Kidney epithelial cell (primary cell): ENCODE measurements at regions not wholly inside any gene's neighbourhood (a gene's known extent, or its start where the extent isn't known, plus 50 kb on each side); places are given as distances from the start of the nearest gene placed in this dataset.
A peak's percentile ranks its signal among the peaks of the same experiment; 100 is the strongest.

Experiments used
- DNase-seq: peaks from one replicate; pipeline ENCODE4 v3.0.0-alpha.2; 2010; ENCODE audit warnings: low read depth
- H3K27me3 ChIP-seq: 2 replicates; pipeline ENCODE4 v1.6.0; 2011; ENCODE audit warnings: low read length; ENCODE audit not compliant: control insufficient read depth, insufficient read depth
- H3K36me3 ChIP-seq: 2 replicates; pipeline ENCODE4 v1.5.1; 2011; ENCODE audit warnings: low read length; ENCODE audit not compliant: control insufficient read depth, insufficient read depth
- H3K4me3 ChIP-seq: 2 replicates; pipeline ENCODE4 v1.5.1; 2011; ENCODE audit warnings: low read depth, mild to moderate bottlenecking, control low read depth, low read length
- CTCF ChIP-seq: IDR thresholded peaks from 2 replicates; pipeline ENCODE4 v1.5.1; 2011; ENCODE audit warnings: mild to moderate bottlenecking, moderate library complexity, low read length, control low read depth, inconsistent platforms; ENCODE audit not compliant: insufficient read depth, poor library complexity, severe bottlenecking

- Histone ChIP-seq H3K36me3 (no peaks in the 10 kb centered on the region), H3K4me3 (no peak overlapping the region), H3K27me3 (no peaks in the 10 kb centered on the region)
- DNase-seq, result no peak
- TF ChIP-seq CTCF, result no peak
Measured at GRCh38 chr5:15117688-15118087, 246.1 kb upstream of the ANKH start.

GRCh38 chr5:15116996-15117395, 245.4 kb upstream of the ANKH start:
- DNase-seq, result no peak
- Histone ChIP-seq H3K36me3 (no peaks in the 10 kb centered on the region), H3K27me3 (no peaks in the 10 kb centered on the region), H3K4me3 (no peak overlapping the region)
- TF ChIP-seq CTCF, result no peak

- Histone ChIP-seq H3K36me3 (no peaks in the 10 kb centered on the region), H3K4me3 (no peak overlapping the region), H3K27me3 (no peaks in the 10 kb centered on the region)
- TF ChIP-seq CTCF, result no peak
- DNase-seq, result no peak
Measured at GRCh38 chr5:15106530-15107283, 235.1 kb upstream of the ANKH start.

- Histone ChIP-seq H3K27me3 (no peaks in the 10 kb centered on the region), H3K4me3 (no peak overlapping the region), H3K36me3 (no peaks in the 10 kb centered on the region)
- peak; percentile 75 for TF ChIP-seq CTCF
- DNase-seq, result no peak
Measured at GRCh38 chr5:15105799-15106393, 234.3 kb upstream of the ANKH start.

GRCh38 chr5:15103864-15104263, 232.3 kb upstream of the ANKH start:
- DNase-seq, result no peak
- Histone ChIP-seq H3K4me3 (no peak overlapping the region), H3K27me3 (no peaks in the 10 kb centered on the region), H3K36me3 (no peaks in the 10 kb centered on the region)
- TF ChIP-seq CTCF, result no peak

GRCh38 chr5:15103130-15103529, 231.6 kb upstream of the ANKH start:
- DNase-seq, result no peak
- Histone ChIP-seq H3K4me3 (no peak overlapping the region), H3K27me3 (no peaks in the 10 kb centered on the region), H3K36me3 (no peaks in the 10 kb centered on the region)
- TF ChIP-seq CTCF, result no peak
